GM12878 (cell line): ENCODE measurements at regions not wholly inside any gene's neighbourhood (a gene's known extent, or its start where the extent isn't known, plus 50 kb on each side); places are given as distances from the start of the nearest gene placed in this dataset.

ENCODE experiments used
- ATAC-seq: fragments of 200-7000 bp; cut with Tn5 transposase; 3 replicates; pipeline ENCODE4 v1.9.1; 2020; ENCODE audit warnings: mild to moderate bottlenecking, moderate library complexity
- BruUV-seq: library from RNA; stranded (reverse); fragments of 400-500 nt; replicated peaks from 2 replicates; lab custom pipeline; 2021; lab: Mats Ljungman, UMichigan
- CTCF ChIA-PET: fragments of 300-600 bp; sonication (Branson Sonifier 250); formaldehyde crosslinking; extraction: SDS; loops from one replicate; lab custom pipeline; 2021; ENCODE audit warnings: inconsistent platforms; lab: Yijun Ruan, JAX
- POLR2A ChIA-PET: fragments of 350-600 bp; formaldehyde crosslinking; extraction: SDS; loops from one replicate; lab custom pipeline; 2021; ENCODE audit warnings: inconsistent platforms; lab: Charles Lee
- RAD21 ChIA-PET: fragments of 300-600 bp; sonication (Branson Sonifier 250); formaldehyde crosslinking; loops from one replicate; lab custom pipeline; 2023; ENCODE audit warnings: antibody characterized with exemption; ENCODE audit not compliant: unreplicated experiment; lab: Charles Lee
- SMC1A ChIA-PET: fragments of 300-600 bp; sonication (Branson Sonifier 250); formaldehyde crosslinking; loops from one replicate; lab custom pipeline; 2023; ENCODE audit not compliant: unreplicated experiment, uncharacterized antibody; lab: Charles Lee
- DNase-seq: peaks from one replicate; pipeline ENCODE4 v3.0.0-alpha.2; 2011; ENCODE audit warnings: low read depth, low spot score
- FAIRE-seq: peaks from 3 replicates; lab custom pipeline; 2011; peaks lifted over from hg19 to GRCh38; lab: Jason Lieb, UNC
- H2AFZ ChIP-seq: 2 replicates; pipeline ENCODE4 v1.6.0; 2011; ENCODE audit warnings: low read depth, low read length, control low read depth; ENCODE audit not compliant: control insufficient read depth
- H3K27ac ChIP-seq: 2 replicates; pipeline ENCODE4 v1.5.1; 2011; ENCODE audit warnings: control low read depth; ENCODE audit not compliant: control insufficient read depth, insufficient read depth
- H3K27me3 ChIP-seq, 2 experiments: replicated peaks in 1 of 2; 2 replicates each; pipeline versions ENCODE4 v1.6.0 to v1.6.1; 2011; ENCODE audit warnings: low read length in 1 of 2; ENCODE audit not compliant: control insufficient read depth in 2 of 2, insufficient read depth in 2 of 2
- H3K36me3 ChIP-seq, 2 experiments: 2 replicates each; pipeline ENCODE4 v1.5.1; 2011; ENCODE audit warnings: low read length in 1 of 2; ENCODE audit not compliant: control insufficient read depth in 2 of 2, insufficient read depth in 2 of 2
- H3K4me1 ChIP-seq: 2 replicates; pipeline ENCODE4 v1.6.1; 2011; ENCODE audit warnings: mild to moderate bottlenecking, low read length, moderate library complexity, mixed read lengths; ENCODE audit not compliant: control insufficient read depth, insufficient read depth
- H3K4me2 ChIP-seq: 2 replicates; pipeline ENCODE4 v1.6.0; 2011; ENCODE audit warnings: control low read depth; ENCODE audit not compliant: control insufficient read depth, insufficient read depth
- H3K4me3 ChIP-seq: fragments of 200-600 bp; sonication (generic); 2 replicates; pipeline ENCODE4 v1.5.1; 2016
- H3K79me2 ChIP-seq: 2 replicates; pipeline ENCODE4 v1.6.0; 2011; ENCODE audit warnings: low read length; ENCODE audit not compliant: control insufficient read depth, insufficient read depth
- H3K9ac ChIP-seq: 2 replicates; pipeline ENCODE4 v1.8.0; 2011; ENCODE audit warnings: low read length, control low read depth, mixed read lengths; ENCODE audit not compliant: control insufficient read depth, insufficient read depth
- H3K9me3 ChIP-seq: replicated peaks from 3 replicates; pipeline ENCODE4 v1.5.1; 2011; ENCODE audit warnings: mild to moderate bottlenecking, low read length; ENCODE audit not compliant: control insufficient read depth, insufficient read depth
- H4K20me1 ChIP-seq: 2 replicates; pipeline ENCODE4 v1.6.0; 2011; ENCODE audit not compliant: control insufficient read depth, insufficient read depth
- CBFB ChIP-seq: IDR thresholded peaks from 2 replicates; pipeline ENCODE4 v1.6.1; 2016; ENCODE audit warnings: antibody characterized with exemption, low read depth
- FOXM1 ChIP-seq: IDR thresholded peaks from 2 replicates; pipeline ENCODE4 v1.6.1; 2012; ENCODE audit warnings: low read depth, mild to moderate bottlenecking, inconsistent platforms, low read length, moderate library complexity
- MTA3 ChIP-seq: IDR thresholded peaks from 2 replicates; pipeline ENCODE4 v1.6.1; 2012; ENCODE audit warnings: low read length, inconsistent platforms, borderline replicate concordance
- POLR2AphosphoS5 ChIP-seq: IDR thresholded peaks from 2 replicates; pipeline ENCODE4 v1.6.1; 2011; ENCODE audit warnings: mild to moderate bottlenecking, low read length, inconsistent platforms
- RAD21 ChIP-seq: IDR thresholded peaks from 2 replicates; pipeline ENCODE4 v1.6.1; 2011; ENCODE audit warnings: mild to moderate bottlenecking, low read depth, low read length, moderate library complexity; ENCODE audit not compliant: insufficient read depth
- RB1 ChIP-seq: fragments of 450-650 bp; formaldehyde crosslinking; IDR thresholded peaks from 2 replicates; pipeline ENCODE4 v1.6.1; 2017; ENCODE audit warnings: mild to moderate bottlenecking, borderline replicate concordance
- RCOR1 ChIP-seq: conservative IDR thresholded peaks from 2 replicates; pipeline ENCODE4 v1.6.1; 2012; ENCODE audit warnings: low read depth, low read length, improper control_type of control experiment
- RFX5 ChIP-seq: IDR thresholded peaks from 2 replicates; pipeline ENCODE4 v1.6.1; 2011; ENCODE audit warnings: low read depth, low read length, improper control_type of control experiment
- SIN3A ChIP-seq: IDR thresholded peaks from 2 replicates; pipeline ENCODE4 v1.6.1; 2012; ENCODE audit warnings: low read depth, low read length, improper control_type of control experiment
- YBX1 ChIP-seq: fragments of 450-650 bp; IDR thresholded peaks from 2 replicates; pipeline ENCODE4 v1.6.1; 2016; ENCODE audit warnings: antibody characterized with exemption
- ZNF622 ChIP-seq: fragments of 450-650 bp; IDR thresholded peaks from 2 replicates; pipeline ENCODE4 v1.6.1; 2017; ENCODE audit warnings: mild to moderate bottlenecking, inconsistent platforms
- WGBS: methylation state at CpG from one replicate; pipeline ENCODE4 v1.1.6; 2016; ENCODE audit warnings: low lambda C conversion rate; ENCODE audit not compliant: insufficient replicate concordance, insufficient coverage; ENCODE audit errors: missing lambda C conversion rate; 5-methylcytosine and 5-hydroxymethylcytosine counted together
- in situ Hi-C: fragments of 300-500 bp; cut with MboI; formaldehyde crosslinking; loops from 9 replicates; pipeline ENCODE4 v1.14.3; 2018; ENCODE audit warnings: mixed read lengths
- intact Hi-C: fragments of 100-400 bp; cut with micrococcal nuclease; formaldehyde crosslinking; loops from one replicate; pipeline ENCODE4 v1.14.2; 2022; ENCODE audit not compliant: unreplicated experiment
- TF ChIP-seq, protein P1 (sequence below): IDR thresholded peaks from 2 replicates; pipeline ENCODE4 v1.6.1; 2011; ENCODE audit warnings: mild to moderate bottlenecking, low read depth, low read length, moderate library complexity; ENCODE audit not compliant: insufficient replicate concordance
- TF ChIP-seq, protein P2 (sequence below): IDR thresholded peaks from 2 replicates; pipeline ENCODE4 v1.6.1; 2012; ENCODE audit warnings: low read length, inconsistent platforms
- TF ChIP-seq, protein P3 (sequence below): fragments of 450-650 bp; IDR thresholded peaks from 2 replicates; pipeline ENCODE4 v1.6.1; 2016; ENCODE audit warnings: mild to moderate bottlenecking
- TF ChIP-seq, protein P4 (sequence below): fragments of 450-650 bp; IDR thresholded peaks from 2 replicates; pipeline ENCODE4 v1.6.1; 2017; ENCODE audit warnings: mild to moderate bottlenecking, moderate library complexity
- TF ChIP-seq, protein P5 (sequence below): IDR thresholded peaks from 2 replicates; pipeline ENCODE4 v1.6.1; 2012; ENCODE audit warnings: low read depth, low read length, improper control_type of control experiment

DNA sequence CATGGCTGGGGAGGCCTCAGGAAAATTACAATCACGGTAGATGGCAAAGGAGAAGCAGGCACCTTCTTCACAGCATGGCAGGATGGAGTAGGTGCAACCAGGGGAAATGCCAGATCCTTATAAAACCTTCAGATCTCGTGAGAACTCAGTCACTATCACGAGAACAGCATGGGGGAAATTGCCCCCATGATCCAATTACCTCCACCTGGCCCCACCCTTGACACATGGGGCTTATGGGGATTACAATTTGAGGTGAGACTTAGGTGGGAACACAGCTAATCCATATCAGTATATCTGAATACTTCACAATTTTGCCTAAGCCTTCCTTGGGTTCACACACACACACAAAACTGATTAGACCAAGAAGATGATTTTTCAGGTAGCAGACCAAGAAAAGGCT lies 145.1 kb upstream of the COL1A2 start:
- Histone ChIP-seq H3K4me3 (no peak overlapping the region), H3K4me2 (no peak overlapping the region), H4K20me1 (no peaks in the 10 kb centered on the region), H3K79me2 (no peaks in the 10 kb centered on the region), H3K9ac (no peak overlapping the region), H3K27me3 (no peaks in the 10 kb centered on the region), H3K36me3 (no peaks in the 10 kb centered on the region), H2AFZ (no peak overlapping the region), H3K4me1 (no peaks in the 10 kb centered on the region), H3K27ac (no peak overlapping the region), H3K9me3 (no peaks in the 10 kb centered on the region)
- no TSS peak for BruUV-seq
- in situ Hi-C loops (no loop called here), intact Hi-C loops (no loop called here)
- FAIRE-seq (no peak), ATAC-seq (no peak), DNase-seq (no peak)
- RAD21 ChIA-PET: no interaction called here
- SMC1A ChIA-PET: interaction anchor here (1.2 to 2.3 kb wide), 2 partner anchors 10 to 12 kb away, joined by 3 to 6 read pairs; no protein-coding TSS in a partner anchor
- CTCF ChIA-PET: no interaction called here
- 7% methylated on average over 3 of the region's 3 CpGs for WGBS
- POLR2A ChIA-PET: no interaction called here
- TF ChIP-seq, protein P1, sequence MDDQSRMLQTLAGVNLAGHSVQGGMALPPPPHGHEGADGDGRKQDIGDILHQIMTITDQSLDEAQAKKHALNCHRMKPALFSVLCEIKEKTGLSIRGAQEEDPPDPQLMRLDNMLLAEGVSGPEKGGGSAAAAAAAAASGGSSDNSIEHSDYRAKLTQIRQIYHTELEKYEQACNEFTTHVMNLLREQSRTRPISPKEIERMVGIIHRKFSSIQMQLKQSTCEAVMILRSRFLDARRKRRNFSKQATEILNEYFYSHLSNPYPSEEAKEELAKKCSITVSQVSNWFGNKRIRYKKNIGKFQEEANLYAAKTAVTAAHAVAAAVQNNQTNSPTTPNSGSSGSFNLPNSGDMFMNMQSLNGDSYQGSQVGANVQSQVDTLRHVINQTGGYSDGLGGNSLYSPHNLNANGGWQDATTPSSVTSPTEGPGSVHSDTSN: no peak
- no peak for TF ChIP-seq RCOR1
- no peak for TF ChIP-seq SIN3A
- TF ChIP-seq, protein P2, sequence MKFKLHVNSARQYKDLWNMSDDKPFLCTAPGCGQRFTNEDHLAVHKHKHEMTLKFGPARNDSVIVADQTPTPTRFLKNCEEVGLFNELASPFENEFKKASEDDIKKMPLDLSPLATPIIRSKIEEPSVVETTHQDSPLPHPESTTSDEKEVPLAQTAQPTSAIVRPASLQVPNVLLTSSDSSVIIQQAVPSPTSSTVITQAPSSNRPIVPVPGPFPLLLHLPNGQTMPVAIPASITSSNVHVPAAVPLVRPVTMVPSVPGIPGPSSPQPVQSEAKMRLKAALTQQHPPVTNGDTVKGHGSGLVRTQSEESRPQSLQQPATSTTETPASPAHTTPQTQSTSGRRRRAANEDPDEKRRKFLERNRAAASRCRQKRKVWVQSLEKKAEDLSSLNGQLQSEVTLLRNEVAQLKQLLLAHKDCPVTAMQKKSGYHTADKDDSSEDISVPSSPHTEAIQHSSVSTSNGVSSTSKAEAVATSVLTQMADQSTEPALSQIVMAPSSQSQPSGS: no peak
- TF ChIP-seq ZNF622: no peak
- no peak for TF ChIP-seq RB1
- no peak for TF ChIP-seq POLR2AphosphoS5
- TF ChIP-seq, protein P3, sequence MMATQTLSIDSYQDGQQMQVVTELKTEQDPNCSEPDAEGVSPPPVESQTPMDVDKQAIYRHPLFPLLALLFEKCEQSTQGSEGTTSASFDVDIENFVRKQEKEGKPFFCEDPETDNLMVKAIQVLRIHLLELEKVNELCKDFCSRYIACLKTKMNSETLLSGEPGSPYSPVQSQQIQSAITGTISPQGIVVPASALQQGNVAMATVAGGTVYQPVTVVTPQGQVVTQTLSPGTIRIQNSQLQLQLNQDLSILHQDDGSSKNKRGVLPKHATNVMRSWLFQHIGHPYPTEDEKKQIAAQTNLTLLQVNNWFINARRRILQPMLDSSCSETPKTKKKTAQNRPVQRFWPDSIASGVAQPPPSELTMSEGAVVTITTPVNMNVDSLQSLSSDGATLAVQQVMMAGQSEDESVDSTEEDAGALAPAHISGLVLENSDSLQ: no peak
- TF ChIP-seq FOXM1: no peak
- TF ChIP-seq RAD21: no peak
- no peak for TF ChIP-seq RFX5
- TF ChIP-seq MTA3: no peak
- no peak for TF ChIP-seq CBFB
- TF ChIP-seq, protein P4, sequence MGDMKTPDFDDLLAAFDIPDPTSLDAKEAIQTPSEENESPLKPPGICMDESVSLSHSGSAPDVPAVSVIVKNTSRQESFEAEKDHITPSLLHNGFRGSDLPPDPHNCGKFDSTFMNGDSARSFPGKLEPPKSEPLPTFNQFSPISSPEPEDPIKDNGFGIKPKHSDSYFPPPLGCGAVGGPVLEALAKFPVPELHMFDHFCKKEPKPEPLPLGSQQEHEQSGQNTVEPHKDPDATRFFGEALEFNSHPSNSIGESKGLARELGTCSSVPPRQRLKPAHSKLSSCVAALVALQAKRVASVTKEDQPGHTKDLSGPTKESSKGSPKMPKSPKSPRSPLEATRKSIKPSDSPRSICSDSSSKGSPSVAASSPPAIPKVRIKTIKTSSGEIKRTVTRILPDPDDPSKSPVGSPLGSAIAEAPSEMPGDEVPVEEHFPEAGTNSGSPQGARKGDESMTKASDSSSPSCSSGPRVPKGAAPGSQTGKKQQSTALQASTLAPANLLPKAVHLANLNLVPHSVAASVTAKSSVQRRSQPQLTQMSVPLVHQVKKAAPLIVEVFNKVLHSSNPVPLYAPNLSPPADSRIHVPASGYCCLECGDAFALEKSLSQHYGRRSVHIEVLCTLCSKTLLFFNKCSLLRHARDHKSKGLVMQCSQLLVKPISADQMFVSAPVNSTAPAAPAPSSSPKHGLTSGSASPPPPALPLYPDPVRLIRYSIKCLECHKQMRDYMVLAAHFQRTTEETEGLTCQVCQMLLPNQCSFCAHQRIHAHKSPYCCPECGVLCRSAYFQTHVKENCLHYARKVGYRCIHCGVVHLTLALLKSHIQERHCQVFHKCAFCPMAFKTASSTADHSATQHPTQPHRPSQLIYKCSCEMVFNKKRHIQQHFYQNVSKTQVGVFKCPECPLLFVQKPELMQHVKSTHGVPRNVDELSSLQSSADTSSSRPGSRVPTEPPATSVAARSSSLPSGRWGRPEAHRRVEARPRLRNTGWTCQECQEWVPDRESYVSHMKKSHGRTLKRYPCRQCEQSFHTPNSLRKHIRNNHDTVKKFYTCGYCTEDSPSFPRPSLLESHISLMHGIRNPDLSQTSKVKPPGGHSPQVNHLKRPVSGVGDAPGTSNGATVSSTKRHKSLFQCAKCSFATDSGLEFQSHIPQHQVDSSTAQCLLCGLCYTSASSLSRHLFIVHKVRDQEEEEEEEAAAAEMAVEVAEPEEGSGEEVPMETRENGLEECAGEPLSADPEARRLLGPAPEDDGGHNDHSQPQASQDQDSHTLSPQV: no peak
- TF ChIP-seq, protein P5, sequence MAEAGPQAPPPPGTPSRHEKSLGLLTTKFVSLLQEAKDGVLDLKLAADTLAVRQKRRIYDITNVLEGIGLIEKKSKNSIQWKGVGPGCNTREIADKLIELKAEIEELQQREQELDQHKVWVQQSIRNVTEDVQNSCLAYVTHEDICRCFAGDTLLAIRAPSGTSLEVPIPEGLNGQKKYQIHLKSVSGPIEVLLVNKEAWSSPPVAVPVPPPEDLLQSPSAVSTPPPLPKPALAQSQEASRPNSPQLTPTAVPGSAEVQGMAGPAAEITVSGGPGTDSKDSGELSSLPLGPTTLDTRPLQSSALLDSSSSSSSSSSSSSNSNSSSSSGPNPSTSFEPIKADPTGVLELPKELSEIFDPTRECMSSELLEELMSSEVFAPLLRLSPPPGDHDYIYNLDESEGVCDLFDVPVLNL: no peak
- TF ChIP-seq YBX1: no peak
